H1 (cell line): ENCODE measurements at regions not wholly inside any gene's neighbourhood (a gene's known extent, or its start where the extent isn't known, plus 50 kb on each side); places are given as distances from the start of the nearest gene placed in this dataset.

Experiments
- EZH2 ChIP-seq: fragments of 200-600 bp; sonication (generic); IDR thresholded peaks from 2 replicates; pipeline ENCODE4 v1.7.1; 2012; ENCODE audit warnings: low read depth, mild to moderate bottlenecking, moderate library complexity, low read length, inconsistent platforms; ENCODE audit not compliant: severe bottlenecking
- GTF2F1 ChIP-seq: IDR thresholded peaks from 2 replicates; pipeline ENCODE4 v1.6.1; 2012; ENCODE audit warnings: low read depth, low read length, improper control_type of control experiment, borderline replicate concordance
- POLR2AphosphoS5 ChIP-seq: IDR thresholded peaks from 2 replicates; pipeline ENCODE4 v1.6.1; 2011; ENCODE audit warnings: low read depth, low read length
- SP4 ChIP-seq: IDR thresholded peaks from 2 replicates; pipeline ENCODE4 v1.6.1; 2012; ENCODE audit warnings: low read length, inconsistent platforms
- TF ChIP-seq, protein P1 (sequence below), 3 experiments: IDR thresholded peaks; 1 replicate in 2 of 3; 2 replicates in 1 of 3; pipeline versions ENCODE4 v1.5.1 to v1.6.1; 2011; ENCODE audit warnings: low read length in 3 of 3, mild to moderate bottlenecking in 3 of 3, inconsistent platforms in 2 of 3, low read depth in 1 of 3, moderate library complexity in 1 of 3; ENCODE audit not compliant: insufficient read depth in 1 of 3; ENCODE audit errors: control extremely low read depth in 1 of 3
- TF ChIP-seq, protein P2 (sequence below): fragments of 300-600 bp; sonication (generic); IDR thresholded peaks from 2 replicates; pipeline ENCODE4 v1.7.1; 2012; ENCODE audit warnings: low read length, moderate library complexity, mild to moderate bottlenecking, inconsistent platforms; ENCODE audit not compliant: insufficient replicate concordance
- TF ChIP-seq, protein P3 (sequence below): IDR thresholded peaks from 2 replicates; pipeline ENCODE4 v1.6.1; 2011; ENCODE audit warnings: low read length, improper control_type of control experiment

DNA sequence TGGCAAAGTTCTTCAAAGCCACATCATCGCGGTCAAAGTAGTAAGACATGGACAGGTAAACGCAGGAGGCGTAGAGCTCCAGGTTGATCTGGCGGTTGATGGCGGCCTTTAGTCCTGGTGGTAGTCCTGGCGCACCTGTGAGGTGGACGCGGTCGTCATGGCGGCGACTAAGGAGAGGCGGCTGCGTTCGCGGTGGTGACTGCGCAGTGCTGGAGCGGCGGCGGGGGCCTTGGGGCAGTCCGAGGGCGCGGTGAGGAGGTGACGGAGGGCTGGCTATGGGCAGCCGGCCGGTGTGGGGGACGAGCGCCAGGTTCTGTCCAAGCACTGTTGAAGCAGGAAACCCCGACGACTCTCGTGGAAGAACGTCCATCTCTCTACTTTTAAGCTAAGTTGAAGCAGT, 136.8 kb downstream of the BASP1 start:
- TF ChIP-seq EZH2, result no peak
- no peak for TF ChIP-seq SP4
- TF ChIP-seq, protein P1, sequence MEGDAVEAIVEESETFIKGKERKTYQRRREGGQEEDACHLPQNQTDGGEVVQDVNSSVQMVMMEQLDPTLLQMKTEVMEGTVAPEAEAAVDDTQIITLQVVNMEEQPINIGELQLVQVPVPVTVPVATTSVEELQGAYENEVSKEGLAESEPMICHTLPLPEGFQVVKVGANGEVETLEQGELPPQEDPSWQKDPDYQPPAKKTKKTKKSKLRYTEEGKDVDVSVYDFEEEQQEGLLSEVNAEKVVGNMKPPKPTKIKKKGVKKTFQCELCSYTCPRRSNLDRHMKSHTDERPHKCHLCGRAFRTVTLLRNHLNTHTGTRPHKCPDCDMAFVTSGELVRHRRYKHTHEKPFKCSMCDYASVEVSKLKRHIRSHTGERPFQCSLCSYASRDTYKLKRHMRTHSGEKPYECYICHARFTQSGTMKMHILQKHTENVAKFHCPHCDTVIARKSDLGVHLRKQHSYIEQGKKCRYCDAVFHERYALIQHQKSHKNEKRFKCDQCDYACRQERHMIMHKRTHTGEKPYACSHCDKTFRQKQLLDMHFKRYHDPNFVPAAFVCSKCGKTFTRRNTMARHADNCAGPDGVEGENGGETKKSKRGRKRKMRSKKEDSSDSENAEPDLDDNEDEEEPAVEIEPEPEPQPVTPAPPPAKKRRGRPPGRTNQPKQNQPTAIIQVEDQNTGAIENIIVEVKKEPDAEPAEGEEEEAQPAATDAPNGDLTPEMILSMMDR (IDR thresholded peaks at IDR 0.05; ENCODE audit: control extremely low read depth in 1 of 3, insufficient read depth in 1 of 3, low read depth in 1 of 3, low read length in 3 of 3), result no peak
- TF ChIP-seq, protein P2, sequence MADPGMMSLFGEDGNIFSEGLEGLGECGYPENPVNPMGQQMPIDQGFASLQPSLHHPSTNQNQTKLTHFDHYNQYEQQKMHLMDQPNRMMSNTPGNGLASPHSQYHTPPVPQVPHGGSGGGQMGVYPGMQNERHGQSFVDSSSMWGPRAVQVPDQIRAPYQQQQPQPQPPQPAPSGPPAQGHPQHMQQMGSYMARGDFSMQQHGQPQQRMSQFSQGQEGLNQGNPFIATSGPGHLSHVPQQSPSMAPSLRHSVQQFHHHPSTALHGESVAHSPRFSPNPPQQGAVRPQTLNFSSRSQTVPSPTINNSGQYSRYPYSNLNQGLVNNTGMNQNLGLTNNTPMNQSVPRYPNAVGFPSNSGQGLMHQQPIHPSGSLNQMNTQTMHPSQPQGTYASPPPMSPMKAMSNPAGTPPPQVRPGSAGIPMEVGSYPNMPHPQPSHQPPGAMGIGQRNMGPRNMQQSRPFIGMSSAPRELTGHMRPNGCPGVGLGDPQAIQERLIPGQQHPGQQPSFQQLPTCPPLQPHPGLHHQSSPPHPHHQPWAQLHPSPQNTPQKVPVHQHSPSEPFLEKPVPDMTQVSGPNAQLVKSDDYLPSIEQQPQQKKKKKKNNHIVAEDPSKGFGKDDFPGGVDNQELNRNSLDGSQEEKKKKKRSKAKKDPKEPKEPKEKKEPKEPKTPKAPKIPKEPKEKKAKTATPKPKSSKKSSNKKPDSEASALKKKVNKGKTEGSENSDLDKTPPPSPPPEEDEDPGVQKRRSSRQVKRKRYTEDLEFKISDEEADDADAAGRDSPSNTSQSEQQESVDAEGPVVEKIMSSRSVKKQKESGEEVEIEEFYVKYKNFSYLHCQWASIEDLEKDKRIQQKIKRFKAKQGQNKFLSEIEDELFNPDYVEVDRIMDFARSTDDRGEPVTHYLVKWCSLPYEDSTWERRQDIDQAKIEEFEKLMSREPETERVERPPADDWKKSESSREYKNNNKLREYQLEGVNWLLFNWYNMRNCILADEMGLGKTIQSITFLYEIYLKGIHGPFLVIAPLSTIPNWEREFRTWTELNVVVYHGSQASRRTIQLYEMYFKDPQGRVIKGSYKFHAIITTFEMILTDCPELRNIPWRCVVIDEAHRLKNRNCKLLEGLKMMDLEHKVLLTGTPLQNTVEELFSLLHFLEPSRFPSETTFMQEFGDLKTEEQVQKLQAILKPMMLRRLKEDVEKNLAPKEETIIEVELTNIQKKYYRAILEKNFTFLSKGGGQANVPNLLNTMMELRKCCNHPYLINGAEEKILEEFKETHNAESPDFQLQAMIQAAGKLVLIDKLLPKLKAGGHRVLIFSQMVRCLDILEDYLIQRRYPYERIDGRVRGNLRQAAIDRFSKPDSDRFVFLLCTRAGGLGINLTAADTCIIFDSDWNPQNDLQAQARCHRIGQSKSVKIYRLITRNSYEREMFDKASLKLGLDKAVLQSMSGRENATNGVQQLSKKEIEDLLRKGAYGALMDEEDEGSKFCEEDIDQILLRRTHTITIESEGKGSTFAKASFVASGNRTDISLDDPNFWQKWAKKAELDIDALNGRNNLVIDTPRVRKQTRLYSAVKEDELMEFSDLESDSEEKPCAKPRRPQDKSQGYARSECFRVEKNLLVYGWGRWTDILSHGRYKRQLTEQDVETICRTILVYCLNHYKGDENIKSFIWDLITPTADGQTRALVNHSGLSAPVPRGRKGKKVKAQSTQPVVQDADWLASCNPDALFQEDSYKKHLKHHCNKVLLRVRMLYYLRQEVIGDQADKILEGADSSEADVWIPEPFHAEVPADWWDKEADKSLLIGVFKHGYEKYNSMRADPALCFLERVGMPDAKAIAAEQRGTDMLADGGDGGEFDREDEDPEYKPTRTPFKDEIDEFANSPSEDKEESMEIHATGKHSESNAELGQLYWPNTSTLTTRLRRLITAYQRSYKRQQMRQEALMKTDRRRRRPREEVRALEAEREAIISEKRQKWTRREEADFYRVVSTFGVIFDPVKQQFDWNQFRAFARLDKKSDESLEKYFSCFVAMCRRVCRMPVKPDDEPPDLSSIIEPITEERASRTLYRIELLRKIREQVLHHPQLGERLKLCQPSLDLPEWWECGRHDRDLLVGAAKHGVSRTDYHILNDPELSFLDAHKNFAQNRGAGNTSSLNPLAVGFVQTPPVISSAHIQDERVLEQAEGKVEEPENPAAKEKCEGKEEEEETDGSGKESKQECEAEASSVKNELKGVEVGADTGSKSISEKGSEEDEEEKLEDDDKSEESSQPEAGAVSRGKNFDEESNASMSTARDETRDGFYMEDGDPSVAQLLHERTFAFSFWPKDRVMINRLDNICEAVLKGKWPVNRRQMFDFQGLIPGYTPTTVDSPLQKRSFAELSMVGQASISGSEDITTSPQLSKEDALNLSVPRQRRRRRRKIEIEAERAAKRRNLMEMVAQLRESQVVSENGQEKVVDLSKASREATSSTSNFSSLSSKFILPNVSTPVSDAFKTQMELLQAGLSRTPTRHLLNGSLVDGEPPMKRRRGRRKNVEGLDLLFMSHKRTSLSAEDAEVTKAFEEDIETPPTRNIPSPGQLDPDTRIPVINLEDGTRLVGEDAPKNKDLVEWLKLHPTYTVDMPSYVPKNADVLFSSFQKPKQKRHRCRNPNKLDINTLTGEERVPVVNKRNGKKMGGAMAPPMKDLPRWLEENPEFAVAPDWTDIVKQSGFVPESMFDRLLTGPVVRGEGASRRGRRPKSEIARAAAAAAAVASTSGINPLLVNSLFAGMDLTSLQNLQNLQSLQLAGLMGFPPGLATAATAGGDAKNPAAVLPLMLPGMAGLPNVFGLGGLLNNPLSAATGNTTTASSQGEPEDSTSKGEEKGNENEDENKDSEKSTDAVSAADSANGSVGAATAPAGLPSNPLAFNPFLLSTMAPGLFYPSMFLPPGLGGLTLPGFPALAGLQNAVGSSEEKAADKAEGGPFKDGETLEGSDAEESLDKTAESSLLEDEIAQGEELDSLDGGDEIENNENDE, result no peak
- TF ChIP-seq POLR2AphosphoS5, result no peak
- TF ChIP-seq, protein P3, sequence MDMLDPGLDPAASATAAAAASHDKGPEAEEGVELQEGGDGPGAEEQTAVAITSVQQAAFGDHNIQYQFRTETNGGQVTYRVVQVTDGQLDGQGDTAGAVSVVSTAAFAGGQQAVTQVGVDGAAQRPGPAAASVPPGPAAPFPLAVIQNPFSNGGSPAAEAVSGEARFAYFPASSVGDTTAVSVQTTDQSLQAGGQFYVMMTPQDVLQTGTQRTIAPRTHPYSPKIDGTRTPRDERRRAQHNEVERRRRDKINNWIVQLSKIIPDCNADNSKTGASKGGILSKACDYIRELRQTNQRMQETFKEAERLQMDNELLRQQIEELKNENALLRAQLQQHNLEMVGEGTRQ, result no peak
- TF ChIP-seq GTF2F1, result no peak
